ENCODE measurements at regions not wholly inside any gene's neighbourhood (a gene's known extent, or its start where the extent isn't known, plus 50 kb on each side); places are given as distances from the start of the nearest gene placed in this dataset.

- CTCF ChIA-PET: no interaction called here
- Histone ChIP-seq H4K20me1 (ENCODE audit: insufficient read depth) (no peaks in the 10 kb centered on the region), H3K9ac (ENCODE audit: low read length) (no peak overlapping the region), H3K9me3 (ENCODE audit: control insufficient read depth in 1 of 2, insufficient read depth in 1 of 2, low read depth in 1 of 2, low read length in 2 of 2) (no peaks in the 10 kb centered on the region), H3K79me2 (ENCODE audit: insufficient read depth, low read length) (no peaks in the 10 kb centered on the region), H3K27me3 (ENCODE audit: insufficient read depth, low read length) (no peaks in the 10 kb centered on the region), H2AFZ (ENCODE audit: low read depth, low read length, poor library complexity, severe bottlenecking) (no peak overlapping the region), H3K4me3 (replicated peaks in 1 of 2; ENCODE audit: low read depth in 1 of 2, low read length in 2 of 2) (no peak overlapping the region), H3K4me1 (ENCODE audit: control insufficient read depth in 1 of 2, insufficient read depth in 2 of 2, low read length in 2 of 2) (no peaks in the 10 kb centered on the region), H3K9me2 (ENCODE audit: insufficient read depth) (no peaks in the 10 kb centered on the region), H3K4me2 (ENCODE audit: low read length) (no peak overlapping the region), H3K36me3 (ENCODE audit: control insufficient read depth in 1 of 2, insufficient read depth in 2 of 2, low read length in 2 of 2) (no peaks in the 10 kb centered on the region), H3K27ac (ENCODE audit: low read depth, low read length) (no peak overlapping the region)
- no peak for ATAC-seq
- intact Hi-C loops (cut with micrococcal nuclease): no loop called here
- BruUV-seq (replicated peaks): no TSS peak
- DNase-seq (ENCODE audit: low read depth, low spot score): no peak
- TF ChIP-seq TCF7L2 (IDR thresholded peaks at IDR 0.05; ENCODE audit: borderline replicate concordance, extremely low read depth, insufficient read depth, insufficient read length): no peak
- no peak for TF ChIP-seq ZBTB33 (IDR thresholded peaks at IDR 0.05; ENCODE audit: extremely low read depth, insufficient replicate concordance, low read length)
- TF ChIP-seq YY1 (IDR thresholded peaks at IDR 0.05; ENCODE audit: extremely low read depth, insufficient replicate concordance, low read depth, low read length): no peak
- TF ChIP-seq POLR2A (IDR thresholded peaks at IDR 0.05; ENCODE audit: borderline replicate concordance, extremely low read depth, insufficient read depth, insufficient read length): no peak
- POLR2A ChIA-PET: no interaction called here
- RAD21 ChIA-PET (ENCODE audit: low non-redundant PET in 1 of 2, low total read pairs in 2 of 2, uncharacterized antibody in 2 of 2, unreplicated experiment in 2 of 2): no interaction called here
Observed at GRCh38 chr7:131268906-131269305, 58.8 kb upstream of the MKLN1 start.

- Histone ChIP-seq H4K20me1 (ENCODE audit: insufficient read depth) (no peaks in the 10 kb centered on the region), H3K4me3 (replicated peaks in 1 of 2; ENCODE audit: low read depth in 1 of 2, low read length in 2 of 2) (no peak overlapping the region), H3K4me1 (ENCODE audit: control insufficient read depth in 1 of 2, insufficient read depth in 2 of 2, low read length in 2 of 2) (no peaks in the 10 kb centered on the region), H2AFZ (ENCODE audit: low read depth, low read length, poor library complexity, severe bottlenecking) (no peak overlapping the region), H3K36me3 (ENCODE audit: control insufficient read depth in 1 of 2, insufficient read depth in 2 of 2, low read length in 2 of 2) (no peaks in the 10 kb centered on the region), H3K4me2 (ENCODE audit: low read length) (no peak overlapping the region), H3K9me3 (ENCODE audit: control insufficient read depth in 1 of 2, insufficient read depth in 1 of 2, low read depth in 1 of 2, low read length in 2 of 2) (no peaks in the 10 kb centered on the region), H3K9ac (ENCODE audit: low read length) (no peak overlapping the region), H3K27ac (ENCODE audit: low read depth, low read length) (no peak overlapping the region), H3K79me2 (ENCODE audit: insufficient read depth, low read length) (no peaks in the 10 kb centered on the region), H3K9me2 (ENCODE audit: insufficient read depth) (no peaks in the 10 kb centered on the region), H3K27me3 (ENCODE audit: insufficient read depth, low read length) (no peaks in the 10 kb centered on the region)
- ChIA-PET RAD21 (ENCODE audit: low non-redundant PET in 1 of 2, low total read pairs in 2 of 2, uncharacterized antibody in 2 of 2, unreplicated experiment in 2 of 2) (no interaction called here), POLR2A (no interaction called here), CTCF (no interaction called here)
- no TSS peak for BruUV-seq (replicated peaks)
- intact Hi-C loops (cut with micrococcal nuclease): no loop called here
- no peak for ATAC-seq
- no peak for DNase-seq (ENCODE audit: low read depth, low spot score)
- no peak for TF ChIP-seq JUND (IDR thresholded peaks at IDR 0.05)
- TF ChIP-seq TCF7L2 (IDR thresholded peaks at IDR 0.05; ENCODE audit: borderline replicate concordance, extremely low read depth, insufficient read depth, insufficient read length): no peak
- no peak for TF ChIP-seq ZFX (IDR thresholded peaks at IDR 0.05)
- no peak for TF ChIP-seq CBX3 (IDR thresholded peaks at IDR 0.05; ENCODE audit: low read depth)
- TF ChIP-seq EZH2 (IDR thresholded peaks at IDR 0.05): no peak
- no peak for TF ChIP-seq SRF (IDR thresholded peaks at IDR 0.05; ENCODE audit: low read depth)
- TF ChIP-seq ZBTB33 (IDR thresholded peaks at IDR 0.05; ENCODE audit: extremely low read depth, insufficient replicate concordance, low read length): no peak
- TF ChIP-seq ZNF274 (IDR thresholded peaks at IDR 0.05; ENCODE audit: low read depth, low read length): no peak
- TF ChIP-seq POLR2AphosphoS5 (IDR thresholded peaks at IDR 0.05; ENCODE audit: low read depth, low read length): no peak
- no peak for TF ChIP-seq ELF1 (IDR thresholded peaks at IDR 0.05; ENCODE audit: borderline replicate concordance, low read depth)
- no peak for TF ChIP-seq ATF3 (IDR thresholded peaks at IDR 0.05)
- TF ChIP-seq YY1 (IDR thresholded peaks at IDR 0.05; ENCODE audit: extremely low read depth, insufficient replicate concordance, low read depth, low read length): no peak
- no peak for TF ChIP-seq CTCF (IDR thresholded peaks at IDR 0.05 in 2 of 3, conservative IDR thresholded peaks at IDR 0.05 in 1 of 3; ENCODE audit: borderline replicate concordance in 1 of 3, insufficient read depth in 1 of 3, low read depth in 2 of 3, low read length in 2 of 3)
- no peak for TF ChIP-seq SIN3A (IDR thresholded peaks at IDR 0.05; ENCODE audit: low read depth)
Observed at GRCh38 chr7:131272086-131272485, 55.6 kb upstream of the MKLN1 start.
